HCT116 (cell line): ENCODE measurements at regions not wholly inside any gene's neighbourhood (a gene's known extent, or its start where the extent isn't known, plus 50 kb on each side); places are given as distances from the start of the nearest gene placed in this dataset.

Source experiments
- CTCF ChIP-seq, 3 experiments: fragments of 200-600 bp in 1 of 3; sonication (generic) in 1 of 3; IDR thresholded peaks in 2 of 3; conservative IDR thresholded peaks in 1 of 3; 2 replicates each; pipeline ENCODE4 v1.5.1; 2012 to 2017; ENCODE audit warnings: low read depth in 2 of 3, low read length in 2 of 3, antibody characterized with exemption in 1 of 3, borderline replicate concordance in 1 of 3, control low read depth in 1 of 3, mild to moderate bottlenecking in 1 of 3, mixed read lengths in 1 of 3, mixed run types in 1 of 3, moderate library complexity in 1 of 3; ENCODE audit not compliant: insufficient read depth in 1 of 3
- EZH2 ChIP-seq: fragments of 200-600 bp; sonication (generic); IDR thresholded peaks from 2 replicates; pipeline ENCODE4 v1.6.1; 2017; ENCODE audit warnings: antibody characterized with exemption, mixed run types
- POLR2AphosphoS5 ChIP-seq: IDR thresholded peaks from 2 replicates; pipeline ENCODE4 v1.6.1; 2011; ENCODE audit warnings: mild to moderate bottlenecking, low read depth, low read length, moderate library complexity
- RAD21 ChIP-seq: IDR thresholded peaks from 2 replicates; pipeline ENCODE4 v1.6.1; 2012; ENCODE audit warnings: low read depth, mild to moderate bottlenecking
- SIN3A ChIP-seq: IDR thresholded peaks from 2 replicates; pipeline ENCODE4 v1.6.1; 2012; ENCODE audit warnings: low read depth
- SP1 ChIP-seq: IDR thresholded peaks from 2 replicates; pipeline ENCODE4 v1.6.1; 2012; ENCODE audit warnings: low read depth

DNA sequence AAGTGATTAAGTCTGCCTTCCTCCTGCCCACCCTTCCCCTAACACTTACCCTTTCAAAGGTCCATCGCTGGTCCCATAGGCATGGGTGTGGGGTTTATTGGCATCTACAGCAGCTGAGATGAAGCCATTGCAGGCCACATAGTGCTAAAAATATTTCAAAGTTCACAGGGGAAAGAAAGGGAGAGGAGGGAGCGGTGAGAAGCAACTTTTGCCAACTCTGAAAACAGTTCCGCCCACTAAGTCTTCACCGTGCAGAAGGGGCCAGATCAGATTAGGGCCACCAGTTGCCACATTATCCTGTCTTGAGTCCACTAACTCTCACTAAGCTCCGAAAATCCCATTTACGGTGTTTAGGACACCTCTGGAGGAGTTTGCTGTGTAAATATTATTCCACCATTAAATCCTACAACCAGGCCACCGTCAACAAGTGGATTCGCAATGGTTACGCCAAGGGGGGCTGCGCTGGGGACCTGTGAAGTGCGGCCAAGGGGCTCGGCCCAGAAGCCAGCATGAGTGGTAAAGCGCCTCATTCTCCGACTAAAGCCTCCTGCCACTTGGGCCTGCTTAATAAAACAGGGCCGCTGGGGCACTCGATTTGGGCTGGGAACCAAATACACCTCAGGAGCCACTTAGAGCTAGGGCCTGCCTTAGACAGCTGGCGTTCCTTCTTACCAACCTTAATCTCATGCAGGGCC, 534.9 kb downstream of the MIAT start:
- no peak for TF ChIP-seq EZH2
- no peak for TF ChIP-seq CTCF (IDR thresholded peaks at IDR 0.05 in 2 of 3, conservative IDR thresholded peaks at IDR 0.05 in 1 of 3; ENCODE audit: borderline replicate concordance in 1 of 3, insufficient read depth in 1 of 3, low read depth in 2 of 3, low read length in 2 of 3)
- no peak for TF ChIP-seq SIN3A
- TF ChIP-seq POLR2AphosphoS5: no peak
- no peak for TF ChIP-seq SP1
- TF ChIP-seq RAD21: no peak
